ENCODE measurements at regions not wholly inside any gene's neighbourhood (a gene's known extent, or its start where the extent isn't known, plus 50 kb on each side); places are given as distances from the start of the nearest gene placed in this dataset.

DNA sequence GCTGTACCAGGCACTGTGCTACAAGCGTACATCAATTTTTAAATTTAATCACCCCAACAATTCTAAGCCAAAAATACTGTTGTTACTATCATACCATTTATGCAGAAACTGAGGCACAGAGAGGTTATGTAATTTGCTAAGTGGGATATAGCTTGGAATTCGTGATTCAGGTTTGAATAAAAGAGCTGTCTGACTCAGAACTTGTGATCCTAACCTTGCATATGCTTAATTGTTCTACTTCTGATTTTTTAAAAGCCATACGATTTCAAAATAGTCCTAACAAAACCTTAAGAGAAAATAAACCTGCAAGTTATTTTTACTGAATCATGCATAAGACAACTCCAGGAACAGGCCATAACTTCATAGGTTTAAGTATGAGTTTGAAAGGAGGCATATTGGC is 498.0 kb upstream of the CFAP20DC start:
- DNase-seq (ENCODE audit: low spot score): no peak
- TF ChIP-seq, protein P1, sequence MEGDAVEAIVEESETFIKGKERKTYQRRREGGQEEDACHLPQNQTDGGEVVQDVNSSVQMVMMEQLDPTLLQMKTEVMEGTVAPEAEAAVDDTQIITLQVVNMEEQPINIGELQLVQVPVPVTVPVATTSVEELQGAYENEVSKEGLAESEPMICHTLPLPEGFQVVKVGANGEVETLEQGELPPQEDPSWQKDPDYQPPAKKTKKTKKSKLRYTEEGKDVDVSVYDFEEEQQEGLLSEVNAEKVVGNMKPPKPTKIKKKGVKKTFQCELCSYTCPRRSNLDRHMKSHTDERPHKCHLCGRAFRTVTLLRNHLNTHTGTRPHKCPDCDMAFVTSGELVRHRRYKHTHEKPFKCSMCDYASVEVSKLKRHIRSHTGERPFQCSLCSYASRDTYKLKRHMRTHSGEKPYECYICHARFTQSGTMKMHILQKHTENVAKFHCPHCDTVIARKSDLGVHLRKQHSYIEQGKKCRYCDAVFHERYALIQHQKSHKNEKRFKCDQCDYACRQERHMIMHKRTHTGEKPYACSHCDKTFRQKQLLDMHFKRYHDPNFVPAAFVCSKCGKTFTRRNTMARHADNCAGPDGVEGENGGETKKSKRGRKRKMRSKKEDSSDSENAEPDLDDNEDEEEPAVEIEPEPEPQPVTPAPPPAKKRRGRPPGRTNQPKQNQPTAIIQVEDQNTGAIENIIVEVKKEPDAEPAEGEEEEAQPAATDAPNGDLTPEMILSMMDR (IDR thresholded peaks at IDR 0.05): no peak
- no peak overlapping the region for H3K4me3 ChIP-seq
- H3K27ac ChIP-seq: no peak overlapping the region

DNA sequence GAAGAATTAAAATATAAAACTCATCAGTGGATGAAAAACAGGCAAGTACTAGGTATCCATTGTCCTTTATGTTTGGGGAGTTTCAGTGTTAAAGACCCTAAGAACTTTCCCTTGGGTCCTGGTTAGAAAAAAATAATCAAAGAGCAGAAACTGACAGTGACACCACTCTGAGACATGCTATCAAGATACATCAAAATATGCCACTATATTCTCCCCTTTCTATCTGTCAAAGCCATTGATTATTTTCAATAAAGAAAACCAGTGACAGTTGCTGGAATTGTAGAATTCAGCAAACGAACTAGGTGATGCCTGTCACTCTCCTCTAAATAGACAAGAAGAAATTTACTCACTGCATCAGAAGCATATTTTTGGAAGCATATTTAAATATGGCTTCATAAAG is 496.7 kb upstream of the CFAP20DC start:
- DNase-seq (ENCODE audit: low spot score): no peak
- H3K27ac ChIP-seq: no peak overlapping the region
- H3K4me3 ChIP-seq: no peak overlapping the region
- TF ChIP-seq, protein P1 (IDR thresholded peaks at IDR 0.05): no peak

DNA sequence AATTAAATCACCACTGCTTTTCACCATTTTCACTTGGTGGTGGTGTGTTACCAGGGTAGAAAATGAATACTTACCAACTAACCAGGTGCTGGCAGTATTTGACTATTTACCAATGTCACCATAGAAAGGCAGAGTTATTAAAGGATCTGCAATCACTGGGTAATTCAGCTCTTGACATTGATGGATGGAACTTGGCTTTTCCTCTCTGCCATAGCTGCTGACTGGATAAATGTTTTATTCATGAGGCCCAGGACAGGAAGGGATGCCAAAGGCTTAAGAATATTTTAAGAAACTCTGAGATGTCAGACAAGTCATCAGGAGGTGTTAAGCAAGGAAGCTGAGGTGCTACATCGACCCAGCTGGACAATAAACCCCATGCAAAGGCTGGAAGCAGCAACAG is 495.5 kb upstream of the CFAP20DC start:
- H3K27ac ChIP-seq: no peak overlapping the region
- TF ChIP-seq, protein P1 (IDR thresholded peaks at IDR 0.05): no peak
- DNase-seq (ENCODE audit: low spot score): no peak
- H3K4me3 ChIP-seq: no peak overlapping the region

DNA sequence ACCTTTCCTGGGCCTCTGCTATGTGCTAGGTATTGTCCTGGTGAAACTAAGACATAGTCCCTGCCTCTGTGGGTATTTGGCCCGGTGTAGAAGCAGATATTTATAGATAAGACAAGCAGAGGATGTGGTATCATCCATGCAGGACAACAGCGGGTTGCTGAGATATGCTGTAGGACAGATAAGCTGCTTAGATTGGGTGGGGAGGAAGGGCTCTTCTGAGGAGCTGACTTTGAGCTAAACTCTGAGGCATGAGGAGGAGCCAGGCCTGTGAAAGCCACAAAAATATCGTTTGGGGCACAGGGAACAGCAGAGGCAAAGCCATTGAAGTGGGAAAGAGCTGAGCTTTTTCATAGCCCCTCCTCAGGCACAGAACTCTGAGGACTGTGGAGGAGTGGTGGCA is 492.5 kb upstream of the CFAP20DC start:
- TF ChIP-seq, protein P1 (IDR thresholded peaks at IDR 0.05): no peak
- no peak for DNase-seq (ENCODE audit: low spot score)
- Histone ChIP-seq H3K27ac (no peak overlapping the region), H3K4me3 (no peak overlapping the region)

DNA sequence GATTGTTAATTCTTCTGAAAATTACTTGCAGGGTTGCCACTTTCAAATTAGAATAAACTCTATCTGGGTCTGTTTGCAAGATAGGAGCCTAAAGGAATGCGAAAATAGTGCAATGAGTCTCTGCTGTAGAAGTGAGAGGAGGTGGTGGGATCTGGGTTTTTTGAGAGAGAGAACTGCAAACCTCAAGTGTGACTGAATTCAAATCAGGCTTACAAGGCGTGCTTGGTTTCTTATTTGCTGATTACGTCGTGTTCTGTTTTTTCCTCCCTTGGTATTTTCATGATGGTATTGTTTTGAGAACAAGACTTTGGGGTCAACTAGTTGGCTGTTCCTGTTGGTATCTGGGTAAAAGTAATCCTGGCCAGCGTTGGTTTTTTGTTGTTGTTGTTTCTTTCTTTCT is 490.9 kb upstream of the CFAP20DC start:
- Histone ChIP-seq H3K4me3 (no peak overlapping the region), H3K27ac (no peak overlapping the region)
- DNase-seq (ENCODE audit: low spot score): no peak
- TF ChIP-seq, protein P1 (IDR thresholded peaks at IDR 0.05): no peak

DNA sequence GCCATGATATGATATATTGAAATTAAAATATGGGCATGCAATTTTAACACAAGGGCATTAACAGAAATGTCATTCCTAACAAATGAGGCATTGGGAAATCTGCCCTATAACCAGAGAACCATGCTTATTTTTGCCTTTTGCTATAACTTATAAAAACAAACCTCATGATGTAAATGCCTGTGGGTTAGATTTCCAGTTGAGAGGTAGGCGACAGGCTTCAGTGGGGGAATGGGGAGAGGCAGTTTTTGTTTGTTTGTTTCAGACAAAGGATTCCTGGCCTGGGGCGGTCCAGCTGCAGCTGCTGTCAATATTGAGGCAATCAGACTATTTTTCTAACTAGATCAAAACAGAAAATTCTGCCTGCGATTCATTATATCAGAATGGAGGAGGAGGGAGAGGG is 490.4 kb upstream of the CFAP20DC start:
- TF ChIP-seq, protein P1 (IDR thresholded peaks at IDR 0.05): no peak
- no peak overlapping the region for H3K4me3 ChIP-seq
- DNase-seq (ENCODE audit: low spot score): no peak
- H3K27ac ChIP-seq: no peak overlapping the region

DNA sequence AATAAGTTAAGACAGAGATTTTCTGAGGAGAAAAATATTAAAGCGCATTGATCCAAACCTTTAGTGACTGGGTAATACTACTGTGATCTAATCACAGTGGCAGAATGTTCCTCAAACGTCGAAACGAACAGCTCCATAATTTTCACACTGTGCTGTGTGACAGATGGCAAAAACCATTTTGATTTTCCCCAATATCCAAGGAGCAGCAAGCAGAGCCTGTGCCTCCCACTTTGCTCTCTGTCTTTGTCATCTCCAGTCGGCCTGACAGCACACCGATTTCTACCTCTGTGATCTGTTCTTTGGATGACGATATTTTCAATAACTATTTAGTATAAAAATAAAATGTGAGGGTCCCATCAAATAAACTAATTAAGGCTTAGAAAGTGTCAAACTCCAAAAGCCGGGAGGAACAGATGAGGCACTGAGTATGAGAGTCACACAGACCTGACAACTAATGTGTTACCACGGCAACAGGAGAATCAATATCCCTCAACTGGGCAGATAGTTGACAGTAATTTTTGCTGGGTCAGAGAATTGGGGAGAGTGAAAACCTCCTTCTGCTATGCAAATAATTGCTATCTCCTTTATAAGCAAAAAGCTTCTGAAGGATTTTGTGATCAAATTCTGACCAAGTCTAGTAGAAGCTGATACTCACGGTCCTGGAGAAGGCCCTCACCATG is 489.1 kb upstream of the CFAP20DC start:
- no peak overlapping the region for H3K4me3 ChIP-seq
- no peak overlapping the region for H3K27ac ChIP-seq
- DNase-seq (ENCODE audit: low spot score): no peak
- TF ChIP-seq, protein P1 (IDR thresholded peaks at IDR 0.05): no peak
